Breast epithelium (tissue), 4 donors: ENCODE measurements at regions not wholly inside any gene's neighbourhood (a gene's known extent, or its start where the extent isn't known, plus 50 kb on each side); places are given as distances from the start of the nearest gene placed in this dataset.
"Not testable (repeated sequence)": the region's sequence is repeated elsewhere in the genome, so short reads cannot be mapped to it uniquely, and the experiment has no call there.

Source experiments
- DNase-seq, 2 donors: peaks; one replicate each; pipeline ENCODE4 v3.0.0-alpha.2; 2019; ENCODE audit warnings: low spot score in 2 of 2
- H3K27ac ChIP-seq, 2 donors: fragments of 200-600 bp; sonication (generic) in 1 of 2; one replicate each; pipeline ENCODE4 v1.5.1; 2016 to 2019; ENCODE audit warnings: mild to moderate bottlenecking in 1 of 2
- H3K27me3 ChIP-seq, 2 donors: fragments of 200-600 bp; sonication (generic) in 1 of 2; one replicate each; pipeline versions ENCODE4 v1.5.1 to v1.6.0; 2017 to 2019; ENCODE audit warnings: control low read depth in 1 of 2, mild to moderate bottlenecking in 1 of 2
- H3K36me3 ChIP-seq: fragments of 200-600 bp; one replicate; pipeline ENCODE4 v1.5.1; 2019
- H3K4me1 ChIP-seq, 2 donors: fragments of 200-600 bp; sonication (generic); one replicate each; pipeline ENCODE4 v1.5.1; 2016 to 2019; ENCODE audit warnings: control low read depth in 1 of 2
- H3K4me3 ChIP-seq, 3 donors: fragments of 200-600 bp; sonication (generic); 1 replicate in 2 of 3; 2 replicates in 1 of 3; pipeline ENCODE4 v1.5.1; 2016 to 2019; ENCODE audit warnings: mild to moderate bottlenecking in 3 of 3, moderate library complexity in 2 of 3
- H3K9me3 ChIP-seq, 2 donors: fragments of 200-600 bp; sonication (generic) in 1 of 2; one replicate each; pipeline ENCODE4 v1.5.1; 2016 to 2019; ENCODE audit warnings: control low read depth in 1 of 2
- CTCF ChIP-seq, 3 donors: fragments of 450-650 bp; IDR thresholded peaks; one replicate each; pipeline ENCODE4 v1.5.1; 2016 to 2017; ENCODE audit warnings: antibody characterized with exemption in 3 of 3, mild to moderate bottlenecking in 3 of 3, moderate library complexity in 3 of 3
- POLR2A ChIP-seq: fragments of 450-650 bp; IDR thresholded peaks from one replicate; pipeline ENCODE4 v1.6.1; 2016; ENCODE audit warnings: antibody characterized with exemption, mild to moderate bottlenecking, moderate library complexity
- POLR2AphosphoS5 ChIP-seq, 3 donors: sonication (generic); formaldehyde crosslinking; IDR thresholded peaks; one replicate each; pipeline ENCODE4 v1.6.1; 2017; ENCODE audit warnings: antibody characterized with exemption in 3 of 3
- intact Hi-C: fragments of 100-400 bp; cut with DNase I; formaldehyde crosslinking; loops from one replicate; pipeline ENCODE4 v1.15.1; 2023; ENCODE audit warnings: low total_unique reads

- no peaks in the 10 kb centered on the region for H3K9me3 ChIP-seq
- no peak for DNase-seq
Observed at GRCh38 chr11:81963018-81963417, 770.6 kb downstream of the FAM181B start.

GRCh38 chr11:81960443-81960842 is 773.2 kb downstream of the FAM181B start:
- Histone ChIP-seq H3K36me3 (no peaks in the 10 kb centered on the region), H3K9me3 (peaks cover 0 to 13% of the 10 kb centered on the region in 2 donors), H3K27ac (no peak overlapping the region), H3K4me1 (no peaks in the 10 kb centered on the region), H3K4me3 (no peak overlapping the region), H3K27me3 (no peaks in the 10 kb centered on the region)
- DNase-seq, result no peak
- TF ChIP-seq POLR2AphosphoS5 (IDR thresholded peaks at IDR 0.05), result no peak
- no peak for TF ChIP-seq CTCF (IDR thresholded peaks at IDR 0.05)
- no peak for TF ChIP-seq POLR2A
- intact Hi-C loops, result no loop called here

More at GRCh38 chr11:81963018-81963417, 770.6 kb downstream of the FAM181B start:
- Histone ChIP-seq H3K27me3 (no peaks in the 10 kb centered on the region), H3K4me1 (no peaks in the 10 kb centered on the region), H3K36me3 (no peaks in the 10 kb centered on the region), H3K27ac (no peak overlapping the region), H3K4me3 (no peak overlapping the region)
- intact Hi-C loops, result no loop called here
- no peak for TF ChIP-seq POLR2AphosphoS5 (IDR thresholded peaks at IDR 0.05)
- no peak for TF ChIP-seq CTCF (IDR thresholded peaks at IDR 0.05)
- no peak for TF ChIP-seq POLR2A

GRCh38 chr11:81959341-81959740 is 774.3 kb downstream of the FAM181B start:
- intact Hi-C loops, result no loop called here
- no peak for TF ChIP-seq POLR2AphosphoS5 (IDR thresholded peaks at IDR 0.05)
- no peak for TF ChIP-seq CTCF (IDR thresholded peaks at IDR 0.05)
- TF ChIP-seq POLR2A, result no peak
- H3K27ac ChIP-seq, result no peak overlapping the region

GRCh38 chr11:81954301-81954700 is 779.4 kb downstream of the FAM181B start:
- DNase-seq, H3K27ac ChIP-seq, intact Hi-C loops, H3K27me3 ChIP-seq, H3K36me3 ChIP-seq, H3K4me3 ChIP-seq, H3K4me1 ChIP-seq: not testable (repeated sequence)
- peaks cover 0 to 15% of the 10 kb centered on the region in 2 donors for H3K9me3 ChIP-seq

More at GRCh38 chr11:81959341-81959740, 774.3 kb downstream of the FAM181B start:
- H3K4me1 ChIP-seq, result no peaks in the 10 kb centered on the region
- no peaks in the 10 kb centered on the region for H3K36me3 ChIP-seq
- no peak overlapping the region for H3K4me3 ChIP-seq
- peaks cover 0 to 15% of the 10 kb centered on the region in 2 donors for H3K9me3 ChIP-seq
- H3K27me3 ChIP-seq, result no peaks in the 10 kb centered on the region
- no peak for DNase-seq

GRCh38 chr11:81946831-81947230 is 786.8 kb downstream of the FAM181B start:
- Histone ChIP-seq H3K27me3 (no peaks in the 10 kb centered on the region), H3K36me3 (no peaks in the 10 kb centered on the region), H3K4me3 (no peak overlapping the region), H3K27ac (no peak overlapping the region), H3K9me3 (no peaks in the 10 kb centered on the region), H3K4me1 (no peaks in the 10 kb centered on the region)
- TF ChIP-seq POLR2AphosphoS5 (IDR thresholded peaks at IDR 0.05) (no peak), POLR2A (no peak), CTCF (IDR thresholded peaks at IDR 0.05) (no peak)
- DNase-seq, result no peak
- intact Hi-C loops, result no loop called here

GRCh38 chr11:81942646-81943045 is 791.0 kb downstream of the FAM181B start:
- DNase-seq, result no peak
- H3K27ac ChIP-seq, result no peak overlapping the region
- no peaks in the 10 kb centered on the region for H3K9me3 ChIP-seq
- H3K4me3 ChIP-seq, result no peak overlapping the region
- H3K27me3 ChIP-seq, result no peaks in the 10 kb centered on the region
- intact Hi-C loops, result no loop called here
- no peaks in the 10 kb centered on the region for H3K36me3 ChIP-seq
- TF ChIP-seq POLR2A (no peak), CTCF (IDR thresholded peaks at IDR 0.05) (no peak), POLR2AphosphoS5 (IDR thresholded peaks at IDR 0.05) (no peak)
- H3K4me1 ChIP-seq, result no peaks in the 10 kb centered on the region
